HG03066 (cell line): ENCODE measurements at regions not wholly inside any gene's neighbourhood (a gene's known extent, or its start where the extent isn't known, plus 50 kb on each side); places are given as distances from the start of the nearest gene placed in this dataset.
A peak's percentile ranks its signal among the peaks of the same experiment; 100 is the strongest.
"Not testable (repeated sequence)": the region's sequence is repeated elsewhere in the genome, so short reads cannot be mapped to it uniquely, and the experiment has no call there.

Experiments
- ATAC-seq: cut with Tn5 transposase; IDR thresholded peaks from one replicate; pipeline ENCODE4 v1.9.1; 2021; ENCODE audit warnings: low read depth; ENCODE audit not compliant: unreplicated experiment

DNA sequence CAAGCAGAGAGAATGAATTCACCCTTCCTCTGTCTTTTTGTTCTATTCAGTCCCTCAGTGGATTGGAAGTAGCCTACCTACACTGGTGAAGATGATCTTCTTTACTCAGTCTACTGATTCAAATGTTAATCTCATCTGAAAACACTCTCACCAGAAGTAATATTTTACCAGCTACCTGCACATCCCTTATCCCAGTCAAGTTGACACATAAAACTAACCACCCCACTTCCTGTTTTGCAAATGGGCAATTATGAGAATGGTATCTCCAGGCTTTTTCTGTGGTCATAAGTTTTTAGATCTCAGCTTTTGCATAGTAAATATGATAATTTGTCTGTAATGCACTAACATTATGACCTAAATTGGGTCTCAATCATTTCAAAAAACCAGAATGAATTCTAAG lies 228.8 kb upstream of the ECI2 start:
- ATAC-seq = no peak

DNA sequence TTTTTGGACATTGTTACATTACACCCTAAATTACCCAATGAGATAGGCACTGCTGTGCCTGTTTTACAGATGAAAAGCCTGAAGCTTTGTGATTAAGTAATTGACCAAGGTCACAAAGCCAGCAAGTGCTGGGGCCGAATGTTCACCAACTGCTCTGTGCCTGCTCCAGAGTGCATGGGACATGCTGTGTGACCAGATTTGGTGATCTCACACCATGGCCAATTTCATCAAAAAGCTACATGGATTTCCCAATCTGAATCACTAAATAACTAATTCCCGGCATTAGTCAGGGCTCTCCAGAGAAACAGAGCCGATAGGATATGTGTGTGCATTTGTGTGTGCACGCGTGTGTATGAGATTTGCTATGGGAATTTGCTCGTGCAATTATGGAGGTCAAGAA lies 228.3 kb upstream of the ECI2 start:
- ATAC-seq = no peak

DNA sequence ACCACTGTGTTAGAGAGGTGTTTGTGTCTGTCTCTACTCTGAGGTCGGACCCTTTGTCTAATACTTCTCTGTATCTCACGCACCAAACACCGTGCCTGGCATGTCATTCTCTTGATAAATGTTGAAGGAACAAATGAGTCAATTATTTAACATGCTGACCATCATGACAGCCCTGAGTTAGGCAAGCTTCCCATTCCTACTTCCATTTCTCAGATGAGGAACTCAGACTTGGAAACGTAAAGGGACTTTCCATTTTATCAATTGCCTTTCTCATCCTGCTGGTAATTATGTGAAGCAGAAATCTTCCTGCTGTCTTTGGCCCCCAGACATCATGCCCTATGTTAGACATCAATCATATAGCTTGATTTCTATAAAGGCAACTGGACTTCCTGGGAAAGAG lies 227.0 kb upstream of the ECI2 start:
- no peak for ATAC-seq

DNA sequence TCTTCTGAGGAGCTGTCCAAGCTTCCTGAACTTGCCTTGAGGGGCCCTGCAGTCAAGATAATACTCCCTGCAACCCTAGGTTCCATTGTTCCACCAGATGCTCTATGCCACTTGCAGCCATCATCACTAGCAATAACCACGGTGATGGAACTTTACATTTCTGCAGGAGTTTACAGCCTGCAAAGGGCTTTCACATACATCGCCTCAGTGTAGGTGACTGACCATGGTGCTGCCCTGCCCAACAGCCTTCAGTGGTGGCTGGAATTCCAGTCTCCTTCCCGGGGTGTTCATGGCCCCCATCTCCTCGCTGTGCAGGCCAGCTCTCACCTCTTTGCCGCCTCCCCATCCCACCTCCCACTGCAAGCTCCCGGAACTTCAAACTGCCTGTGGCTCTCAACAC lies 225.5 kb upstream of the ECI2 start:
- no peak for ATAC-seq

DNA sequence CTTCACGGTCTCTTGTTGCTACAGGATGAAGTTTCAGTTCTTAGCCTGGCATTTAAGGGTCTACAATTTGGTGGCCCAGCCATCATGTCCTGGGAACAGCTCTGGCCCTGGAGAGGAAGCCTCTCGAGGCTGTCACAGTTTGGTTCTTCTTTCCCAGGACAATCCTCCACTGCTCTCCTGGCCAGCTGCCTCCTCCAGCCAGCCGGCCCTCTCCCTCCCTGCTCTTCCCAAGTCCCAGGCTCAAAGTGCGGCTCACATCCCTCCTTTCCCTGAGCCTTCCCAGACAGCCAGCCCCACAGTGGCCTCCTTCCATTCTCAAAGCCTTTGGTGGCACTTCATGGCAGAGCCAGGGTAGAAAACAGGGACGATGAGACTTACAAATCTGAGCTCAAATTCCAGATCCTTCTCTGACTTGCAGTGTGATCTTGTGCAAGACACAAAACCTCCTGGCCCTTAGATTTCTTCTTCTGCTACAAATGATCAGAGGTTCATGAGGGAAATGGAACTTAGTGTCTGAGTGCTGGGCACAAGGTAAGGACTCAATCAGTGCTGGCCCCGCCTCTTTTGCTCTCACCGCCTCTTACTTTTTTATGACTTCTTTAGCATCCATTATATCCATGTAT lies 223.8 kb upstream of the ECI2 start:
- no peak for ATAC-seq

DNA sequence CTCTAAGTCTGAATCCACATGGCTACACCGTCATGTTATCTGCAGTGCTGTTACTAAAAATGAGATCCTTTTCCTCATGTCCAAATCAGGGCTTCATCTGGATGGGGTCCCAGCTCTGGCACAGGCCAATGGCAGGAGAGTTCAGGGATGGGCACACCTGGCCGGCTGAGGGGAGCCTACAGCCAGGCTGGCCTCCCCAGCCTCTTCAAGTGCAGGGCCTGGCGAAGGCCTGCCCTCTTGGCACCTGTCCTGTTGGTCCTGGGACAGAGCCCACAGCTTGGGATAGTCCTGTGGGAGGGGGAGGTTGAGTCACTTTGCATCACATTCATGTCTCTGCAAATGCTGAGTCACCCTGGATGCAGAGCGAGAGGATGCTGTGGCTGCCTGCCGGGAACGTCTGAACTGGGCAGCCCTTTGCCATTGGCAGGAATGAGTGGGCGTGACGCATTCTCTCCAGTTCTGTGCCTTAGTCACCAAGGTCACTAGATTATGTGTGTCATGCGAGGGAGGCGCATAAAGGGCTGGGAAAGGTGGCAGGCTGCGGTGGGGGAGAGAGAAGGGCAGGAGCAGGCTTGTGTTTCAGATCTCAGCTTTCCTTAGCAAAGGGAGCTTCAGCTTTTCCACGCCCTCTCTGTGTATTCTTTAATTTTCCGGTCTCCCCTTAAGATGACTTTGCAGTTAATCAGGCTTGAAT lies 223.2 kb upstream of the ECI2 start:
- no peak for ATAC-seq

DNA sequence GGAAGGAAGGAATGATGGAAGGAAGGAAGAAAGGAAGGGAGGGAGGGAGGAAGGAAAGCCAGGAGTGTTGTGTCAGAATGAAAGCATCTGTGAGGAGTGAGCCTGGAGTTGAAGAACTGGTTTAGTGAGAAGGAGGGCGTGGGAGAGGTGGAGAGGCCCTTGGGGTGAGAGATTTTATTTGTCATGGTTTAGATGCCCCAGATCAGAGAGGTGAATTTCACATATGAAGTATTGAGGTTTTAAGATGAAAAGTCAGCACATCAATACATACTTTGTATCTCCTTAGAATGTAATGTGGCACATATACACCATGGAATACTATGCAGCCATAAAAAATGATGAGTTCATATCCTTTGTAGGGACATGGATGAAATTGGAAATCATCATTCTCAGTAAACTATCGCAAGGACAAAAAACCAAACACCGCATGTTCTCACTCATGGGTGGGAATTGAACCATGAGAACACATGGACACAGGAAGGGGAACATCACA lies 222.3 kb upstream of the ECI2 start:
- not testable (repeated sequence) for ATAC-seq

DNA sequence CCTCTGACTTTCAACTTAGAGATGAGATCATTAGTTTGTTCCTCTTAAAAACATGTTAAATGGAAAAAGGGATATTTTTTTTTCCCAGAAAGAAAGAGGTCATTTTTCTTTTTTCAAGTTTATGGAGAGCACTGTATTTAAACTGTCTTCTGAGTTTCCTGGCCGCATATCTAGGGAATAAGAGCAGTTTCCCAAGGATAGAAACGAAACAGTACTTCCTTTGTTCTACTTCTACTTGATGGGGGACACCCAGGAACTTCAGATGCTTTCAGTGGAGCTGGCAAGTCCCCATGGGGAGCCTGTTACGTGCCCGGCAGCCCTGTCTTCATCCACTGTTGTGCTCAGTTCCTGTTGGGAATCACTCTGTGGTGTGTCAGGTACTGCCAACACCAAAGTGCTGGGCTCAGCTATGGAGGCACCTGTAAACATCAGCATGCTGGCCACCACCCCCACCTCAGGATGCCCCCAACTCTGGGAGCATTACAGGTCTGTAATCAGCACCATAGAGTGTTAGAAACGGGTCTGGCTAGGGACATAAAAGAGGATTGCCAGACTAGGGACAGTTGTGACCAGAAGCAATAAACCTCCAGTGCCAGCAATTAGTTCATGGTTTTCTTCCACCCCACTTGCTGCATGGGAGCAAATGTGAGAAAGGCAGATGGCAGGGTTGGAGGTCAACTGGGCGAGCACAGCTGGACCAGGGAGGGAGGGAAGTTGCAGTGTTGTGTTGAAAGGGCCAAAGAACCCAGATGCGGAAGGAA lies 221.7 kb upstream of the ECI2 start:
- ATAC-seq = no peak

DNA sequence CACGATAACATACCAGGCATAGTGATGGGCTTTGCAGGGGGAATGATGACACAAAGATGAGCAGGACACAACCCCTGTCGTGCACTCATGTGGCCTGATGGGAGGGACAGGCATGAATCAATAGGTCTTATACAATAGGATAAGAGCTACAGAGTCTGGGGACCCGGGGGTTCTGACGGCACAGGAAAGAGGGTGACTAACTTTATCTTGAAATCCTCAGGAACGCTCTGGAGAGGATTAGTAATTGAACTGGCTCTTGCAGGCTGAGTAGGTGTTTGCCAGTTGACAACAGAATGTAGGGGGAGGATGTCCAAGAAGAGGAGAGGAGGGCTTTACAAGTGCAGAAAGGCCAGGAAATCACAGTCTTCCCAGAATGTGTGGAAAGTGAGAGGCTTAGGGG lies 219.9 kb upstream of the ECI2 start:
- no peak for ATAC-seq

DNA sequence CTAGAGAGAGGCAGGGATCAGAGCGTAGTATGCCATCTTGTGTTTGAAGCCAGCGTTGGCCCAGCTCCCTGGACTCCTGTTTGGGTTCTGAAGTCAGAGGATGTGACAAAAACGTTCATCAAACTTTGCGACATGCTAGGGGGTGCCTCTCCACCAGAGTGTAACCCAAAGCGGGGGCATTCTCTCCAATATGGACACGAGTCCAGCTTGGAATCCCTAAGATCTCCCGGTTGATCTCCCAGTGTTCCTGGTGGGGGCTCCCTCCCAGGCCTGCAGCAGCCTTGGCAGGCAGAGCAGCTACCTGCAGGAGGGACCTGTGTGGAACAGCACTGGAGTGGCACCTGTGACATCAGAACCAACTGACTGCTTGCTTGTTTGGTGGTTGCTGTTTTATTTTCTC lies 218.8 kb upstream of the ECI2 start:
- no peak for ATAC-seq

DNA sequence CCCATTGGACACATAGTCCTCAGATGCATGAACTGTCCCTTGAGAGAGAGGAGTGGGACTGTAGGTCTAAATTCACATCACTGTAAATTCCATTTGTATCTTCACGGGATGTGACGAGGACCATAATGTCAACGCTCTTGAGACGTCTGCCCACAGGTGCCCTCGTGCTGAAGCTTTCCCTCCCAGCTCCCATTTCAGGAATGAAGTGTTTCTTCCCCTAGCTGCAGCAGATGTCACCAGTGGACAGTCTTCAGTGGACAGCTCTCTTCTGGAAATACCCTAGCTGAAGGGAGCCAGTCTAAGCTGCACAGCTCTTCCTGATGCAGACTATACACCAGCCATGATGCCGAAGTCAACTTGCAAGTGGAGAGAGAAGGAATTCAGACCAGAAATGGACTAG lies 217.4 kb upstream of the ECI2 start:
- ATAC-seq = no peak

DNA sequence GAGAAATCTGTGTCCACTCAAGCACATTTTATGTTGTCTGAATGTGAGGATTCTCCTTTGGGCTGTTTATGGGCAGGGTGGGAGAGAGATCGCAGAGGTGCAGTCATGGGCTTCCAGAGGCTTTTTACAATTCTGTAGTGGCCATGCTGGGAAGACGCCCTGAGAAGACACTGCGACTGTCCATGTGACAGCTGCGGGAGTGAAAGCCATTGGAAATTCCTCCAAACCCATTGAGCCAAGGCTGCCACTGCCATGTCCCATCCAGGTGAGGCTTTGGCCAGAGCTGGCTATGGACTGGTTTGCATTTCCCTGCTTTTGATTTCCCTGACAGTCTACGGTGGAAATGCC lies 216.9 kb upstream of the ECI2 start:
- ATAC-seq = no peak

DNA sequence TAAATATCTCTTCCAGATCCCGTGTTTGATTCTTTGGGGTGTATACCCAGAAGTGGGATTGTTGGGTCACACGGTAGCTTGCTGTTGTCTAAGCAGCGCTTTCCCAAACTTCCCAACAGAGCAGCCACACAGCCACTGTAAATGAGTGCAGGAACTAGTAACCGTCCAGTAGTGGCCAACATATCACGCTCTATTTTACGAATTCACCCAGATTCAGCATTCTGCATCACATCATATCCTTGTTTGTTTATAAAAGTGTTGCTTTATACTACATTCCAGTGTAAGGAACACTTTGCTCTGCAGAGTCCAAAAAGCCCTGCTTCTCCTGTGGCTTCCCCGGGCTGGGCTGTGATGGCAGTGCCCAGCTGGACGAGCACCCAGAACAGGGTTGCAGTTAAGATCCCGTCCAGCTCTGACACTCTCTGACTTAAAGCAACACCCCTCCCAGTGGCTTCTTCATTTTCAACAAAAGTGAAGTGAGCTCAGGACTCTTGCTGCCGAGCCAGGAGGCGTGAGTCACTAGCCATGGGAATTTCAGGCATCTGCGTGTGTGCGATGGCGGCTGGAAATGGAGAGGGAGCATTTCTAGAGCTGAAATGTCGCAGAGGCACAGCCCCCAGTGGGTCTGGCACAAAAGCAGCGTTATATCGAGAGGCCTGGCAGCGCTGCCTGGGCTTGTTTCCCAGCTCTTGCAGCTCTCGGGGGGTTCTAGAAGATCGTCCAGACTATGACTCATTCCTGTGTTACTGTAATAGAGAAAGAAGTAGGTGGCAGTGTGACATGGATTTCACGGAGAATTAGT lies 216.3 kb upstream of the ECI2 start:
- ATAC-seq = no peak

DNA sequence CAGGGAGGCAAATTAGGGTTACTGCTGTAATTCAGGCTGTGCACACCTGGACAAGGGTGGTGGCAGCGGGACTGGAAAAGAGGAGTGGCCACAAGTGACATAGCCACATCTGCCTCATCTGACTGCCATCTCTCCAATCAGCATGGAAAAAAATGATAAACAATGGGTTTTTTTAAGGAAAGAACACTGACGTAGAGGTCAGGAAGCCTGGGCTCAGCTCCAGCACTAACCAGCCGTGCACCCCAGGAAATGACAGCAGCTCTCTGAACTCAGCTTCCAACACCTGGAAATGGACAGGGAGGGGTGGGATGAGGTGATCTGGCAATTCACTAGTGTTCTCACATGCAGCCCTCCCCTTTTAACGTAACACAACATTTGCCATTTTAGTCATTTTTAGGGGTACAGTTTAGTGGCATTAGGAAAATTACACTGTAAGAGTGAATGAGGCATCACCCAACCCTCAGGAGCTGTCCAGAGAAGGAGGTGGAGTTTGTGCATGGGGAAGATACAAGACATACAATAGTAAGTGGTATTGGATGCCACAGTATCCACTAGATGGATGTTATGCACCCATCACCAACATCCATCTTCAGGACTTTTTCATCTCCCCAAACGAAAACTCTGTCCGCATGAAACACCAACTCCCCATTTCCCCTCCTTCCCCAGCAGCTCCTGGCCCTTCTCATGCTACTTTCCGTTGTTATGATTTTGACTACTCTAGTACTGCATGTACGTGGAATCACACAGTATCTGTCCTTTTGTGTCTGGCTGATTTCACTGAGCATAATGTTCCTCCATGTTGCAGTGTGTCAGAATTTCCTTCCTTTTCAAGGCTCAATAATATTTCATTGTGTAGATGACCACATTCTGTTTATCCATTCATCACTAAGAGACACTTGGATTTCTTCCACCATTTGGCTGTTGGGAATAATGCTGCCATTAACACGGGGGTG lies 215.5 kb upstream of the ECI2 start:
- no peak for ATAC-seq

DNA sequence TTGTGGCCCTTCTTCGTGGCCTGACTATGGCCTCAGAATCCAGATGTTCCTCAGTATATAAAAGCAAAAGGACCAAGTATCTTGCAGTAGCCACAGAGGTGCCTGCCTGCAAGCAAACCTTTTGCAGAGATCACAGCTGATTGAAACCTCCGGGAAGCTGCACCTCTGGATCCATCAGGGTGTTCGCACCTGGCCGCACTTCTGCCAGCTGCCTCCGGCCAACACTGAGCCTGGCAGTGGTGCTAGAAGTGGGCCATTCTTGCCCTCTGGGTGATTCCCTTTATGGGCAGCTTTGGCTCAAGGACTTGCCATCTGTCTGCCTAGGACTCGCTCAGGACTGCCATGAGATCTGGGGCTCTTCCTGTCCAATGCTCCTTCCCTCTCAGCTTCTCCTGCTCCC lies 214.6 kb upstream of the ECI2 start:
- no peak for ATAC-seq

DNA sequence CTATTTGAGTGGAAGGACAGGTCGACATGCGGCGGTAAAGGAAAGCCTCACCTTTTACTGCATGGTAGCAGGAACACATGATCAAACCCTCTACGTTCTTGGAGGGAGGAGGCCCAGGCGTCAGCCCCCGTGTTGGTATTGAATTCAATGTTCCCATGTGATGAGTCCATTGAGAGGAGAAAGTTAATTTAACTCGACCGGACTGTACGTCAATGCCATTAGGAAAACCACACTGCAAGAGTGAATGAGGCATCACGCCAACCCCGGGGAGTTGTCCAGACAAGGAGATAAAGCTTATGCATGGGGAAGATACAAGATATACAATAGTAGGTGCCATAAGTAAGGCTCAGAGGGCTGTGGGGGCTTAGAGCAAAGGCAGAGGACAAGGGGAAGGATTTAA lies 213.9 kb upstream of the ECI2 start:
- no peak for ATAC-seq

DNA sequence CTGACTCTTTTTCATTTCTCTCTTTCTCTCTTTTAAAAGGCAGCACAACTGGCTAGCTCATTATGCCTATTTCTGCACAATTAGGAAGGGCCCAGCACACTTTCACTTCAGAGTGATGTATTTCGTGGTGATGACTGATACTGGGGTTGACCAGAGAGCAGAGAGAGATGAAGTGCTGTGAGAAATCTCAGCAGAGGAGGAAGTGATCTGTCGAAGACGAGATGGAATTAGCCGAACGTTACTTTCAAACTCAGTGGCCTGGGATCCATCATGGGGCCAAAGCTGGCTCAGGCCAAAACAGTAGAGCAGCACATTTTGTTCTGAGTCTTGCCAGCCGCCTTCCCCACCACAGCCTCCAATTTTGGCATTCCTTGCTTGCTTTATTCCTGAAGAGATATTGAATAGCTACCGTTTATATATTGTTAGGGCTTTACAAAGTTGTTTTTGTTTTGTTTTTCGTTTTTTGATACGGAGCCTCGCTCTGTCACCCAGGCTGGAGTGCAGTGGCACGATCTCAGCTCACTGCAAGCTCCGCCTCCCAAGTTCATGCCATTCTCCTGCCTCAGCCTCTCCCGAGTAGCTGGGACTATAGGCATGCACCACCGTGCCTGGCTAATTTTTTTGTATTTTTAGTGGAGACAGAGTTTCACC lies 213.2 kb upstream of the ECI2 start:
- peak; percentile 70 for ATAC-seq

DNA sequence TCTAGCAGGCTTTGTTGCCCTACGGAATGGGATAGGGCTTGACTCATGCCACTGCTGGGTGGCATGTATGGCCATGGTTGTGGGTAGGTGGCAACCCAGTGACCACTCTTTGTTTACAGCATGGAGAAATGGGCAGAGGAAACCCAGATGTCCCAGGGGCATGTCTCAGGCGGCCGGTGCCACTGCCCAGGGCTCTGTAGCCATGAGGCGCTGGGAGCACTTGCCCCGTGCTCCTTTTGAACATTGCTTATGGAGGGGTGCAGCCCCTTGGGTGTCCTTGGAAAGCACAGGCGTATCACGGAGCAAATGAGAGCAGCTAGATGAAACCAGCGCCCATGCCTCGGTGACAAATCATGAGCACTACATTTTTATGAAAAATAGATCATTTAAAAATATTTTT lies 212.5 kb upstream of the ECI2 start:
- no peak for ATAC-seq

DNA sequence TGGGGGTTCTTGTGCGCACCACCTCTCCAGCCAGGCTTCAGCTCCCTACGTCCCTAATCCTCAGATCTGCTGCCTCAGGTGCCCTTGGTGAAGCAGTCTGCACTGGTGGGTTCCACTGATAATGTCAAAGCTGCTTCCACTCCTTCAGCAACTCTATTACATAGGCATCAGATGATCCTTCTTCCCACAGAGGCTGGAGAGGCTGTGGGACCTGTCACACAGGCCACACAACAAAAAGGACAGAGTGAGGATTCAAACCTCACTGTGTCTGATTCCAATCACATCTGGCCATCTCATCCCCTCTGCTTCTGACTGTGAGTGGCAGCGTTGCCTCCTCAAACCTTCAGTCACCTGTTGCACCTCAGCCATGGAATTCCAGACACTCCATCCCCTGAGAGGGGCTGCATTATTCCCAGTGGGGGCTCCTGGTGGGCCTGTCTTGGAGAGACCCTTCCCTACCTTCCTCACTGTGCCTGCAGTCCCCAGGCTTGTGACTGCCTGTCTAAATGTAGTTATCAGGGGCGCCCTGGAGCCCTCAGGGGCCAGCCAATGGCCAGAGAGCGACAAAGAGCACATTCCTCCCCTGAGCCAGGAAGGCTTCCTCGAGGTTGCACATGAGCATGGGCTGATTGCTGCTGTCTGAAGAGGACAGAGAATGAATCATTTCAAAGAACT lies 211.4 kb upstream of the ECI2 start:
- ATAC-seq = no peak
